ENCODE measurements at regions not wholly inside any gene's neighbourhood (a gene's known extent, or its start where the extent isn't known, plus 50 kb on each side); places are given as distances from the start of the nearest gene placed in this dataset.

- no peak for DNase-seq
Measured at GRCh38 chr6:169339025-169339424, 85.4 kb upstream of the THBS2 start.

DNA sequence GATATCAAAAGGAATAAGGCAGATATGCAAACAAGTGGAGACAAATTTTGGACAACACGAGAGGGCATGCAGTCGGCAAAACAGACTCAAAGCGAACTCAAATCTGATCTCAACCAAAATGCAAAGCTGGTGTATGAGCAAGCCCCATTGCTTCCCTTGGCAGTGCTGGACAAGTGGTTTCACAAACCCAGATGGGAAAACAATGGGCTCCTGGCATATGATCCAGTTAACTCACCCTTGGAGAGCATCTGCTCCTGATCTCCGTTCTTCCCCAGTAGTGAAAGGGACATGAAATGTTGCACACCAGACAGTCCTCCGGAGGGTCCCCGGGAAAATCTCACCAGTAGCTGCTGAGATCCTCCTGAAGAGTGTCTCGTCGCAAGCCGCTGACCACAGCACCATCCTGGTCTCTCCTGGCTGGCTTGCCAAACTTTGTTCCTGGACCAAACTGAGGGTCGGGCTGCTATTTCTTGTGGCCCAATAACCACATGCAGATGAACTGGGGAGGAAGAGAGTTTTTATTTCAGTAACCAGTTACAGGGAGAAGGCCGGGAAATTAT is 84.3 kb upstream of the THBS2 start:
- peak in 2 of 14 donors; percentile 23 to 93 for DNase-seq

DNA sequence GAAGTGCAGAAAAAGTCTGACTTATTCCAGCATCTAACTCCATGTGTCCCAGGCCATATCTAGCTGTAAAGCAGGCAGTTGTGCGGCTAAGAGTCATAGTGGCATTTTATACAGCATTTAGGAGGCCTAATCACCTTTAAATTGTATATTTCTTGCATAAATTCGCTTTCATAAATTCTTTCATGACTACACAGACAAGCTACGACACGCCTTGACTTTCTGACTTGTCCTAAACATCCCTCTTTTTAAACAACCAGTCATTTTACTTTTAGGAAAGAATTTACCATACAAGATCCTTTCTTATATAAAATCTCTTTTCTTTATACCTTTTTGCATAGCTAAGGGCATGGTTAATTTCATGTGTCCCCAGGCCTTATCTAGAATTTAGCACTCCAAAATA is 81.7 kb upstream of the THBS2 start:
- DNase-seq, result no peak

DNA sequence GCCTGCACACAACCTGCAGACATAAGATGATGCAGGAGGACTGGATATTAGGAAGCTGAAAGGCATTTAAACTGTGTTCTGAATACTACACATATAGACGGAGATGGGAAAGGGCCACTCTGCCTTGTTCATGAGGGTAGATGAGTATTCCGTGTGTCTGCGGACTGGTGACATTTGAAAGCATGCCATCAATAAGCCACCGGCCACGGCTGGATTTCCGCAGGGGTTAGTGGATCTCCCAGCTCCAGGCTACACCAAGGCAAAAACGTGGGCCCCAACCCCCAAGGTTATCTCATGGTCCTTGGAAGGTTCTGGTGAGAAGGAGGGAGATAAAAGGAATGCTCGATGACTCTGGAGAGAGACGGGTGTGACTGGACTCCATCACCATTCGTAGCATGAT is 78.6 kb upstream of the THBS2 start:
- no peak for DNase-seq

DNA sequence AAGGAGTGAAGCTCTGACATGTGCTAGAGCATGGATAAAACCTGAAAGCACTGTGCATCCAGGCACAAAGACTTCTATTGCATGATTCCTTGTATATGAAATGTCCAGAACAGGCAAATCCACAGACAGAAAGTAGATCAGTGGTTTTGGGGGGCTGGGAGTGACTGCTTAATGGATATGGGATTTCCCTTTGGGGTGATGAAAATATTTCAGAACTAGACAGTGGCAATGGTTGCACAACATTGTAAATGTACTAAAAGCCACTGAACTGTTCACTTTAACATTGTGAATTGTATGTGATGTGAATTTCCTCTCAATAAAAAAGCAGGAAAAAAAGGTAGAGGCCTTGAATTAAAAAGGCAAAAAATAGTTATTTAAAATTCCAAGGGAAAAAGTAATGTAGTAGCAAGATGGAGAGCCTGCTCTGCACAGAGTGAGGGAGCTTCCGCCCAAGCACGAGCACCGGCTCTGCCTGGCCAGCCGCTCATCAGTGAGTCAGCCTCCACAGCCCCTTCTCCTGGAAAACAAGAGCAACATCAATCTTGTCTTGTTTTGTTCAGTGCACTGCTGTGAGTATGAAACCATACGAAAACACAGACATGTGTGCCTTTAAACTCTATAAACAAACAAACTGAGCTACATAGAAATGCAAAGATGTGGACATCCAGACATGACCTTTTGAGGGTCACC is 74.6 kb upstream of the THBS2 start:
- peak in 1 of 14 donors; percentile 4 for DNase-seq

GRCh38 chr6:169326067-169326799 is 72.6 kb upstream of the THBS2 start:
- DNase-seq, result peak in 5 of 14 donors; percentile 8 to 25 (median 23)

GRCh38 chr6:169324656-169325459 is 71.2 kb upstream of the THBS2 start:
- no peak for DNase-seq

DNA sequence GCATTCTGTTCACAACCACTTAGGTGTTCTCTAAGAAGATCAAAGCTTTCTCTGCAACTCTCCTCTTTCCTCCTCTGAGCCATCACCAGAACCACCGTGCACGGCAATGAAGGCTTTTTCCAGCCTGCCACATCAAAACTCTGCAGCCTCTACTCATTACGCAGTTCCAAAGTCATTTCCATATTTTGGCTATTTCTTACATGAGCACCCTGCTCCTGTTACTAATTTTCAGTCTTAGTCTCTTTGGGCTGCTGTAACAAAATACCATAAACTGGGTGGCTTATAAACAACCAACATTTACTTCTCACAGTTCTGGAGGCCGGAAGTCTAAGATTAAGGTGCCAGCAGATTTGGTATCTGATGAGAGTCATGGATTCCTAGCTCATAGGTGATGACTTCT is 70.4 kb upstream of the THBS2 start:
- DNase-seq, result no peak

DNA sequence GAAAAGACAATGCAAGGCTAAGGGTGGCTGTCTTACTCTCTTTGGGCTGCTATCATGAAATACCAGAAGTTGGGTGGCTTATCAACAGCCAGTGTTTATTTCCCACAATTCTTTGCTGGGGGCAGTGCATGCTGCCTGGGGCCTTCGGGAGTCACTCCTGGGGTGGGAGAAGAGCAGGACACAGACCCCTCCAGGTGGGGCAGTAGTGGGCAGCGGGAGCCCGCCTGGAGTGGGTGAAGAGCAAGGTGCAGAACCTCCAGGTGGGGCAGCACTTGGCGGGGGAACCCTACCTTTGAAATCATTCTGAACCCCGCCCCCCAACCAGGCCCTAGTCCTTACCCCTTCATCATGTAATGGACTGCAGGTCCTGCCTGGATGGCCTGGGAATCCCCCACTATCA is 69.6 kb upstream of the THBS2 start:
- no peak for DNase-seq

DNA sequence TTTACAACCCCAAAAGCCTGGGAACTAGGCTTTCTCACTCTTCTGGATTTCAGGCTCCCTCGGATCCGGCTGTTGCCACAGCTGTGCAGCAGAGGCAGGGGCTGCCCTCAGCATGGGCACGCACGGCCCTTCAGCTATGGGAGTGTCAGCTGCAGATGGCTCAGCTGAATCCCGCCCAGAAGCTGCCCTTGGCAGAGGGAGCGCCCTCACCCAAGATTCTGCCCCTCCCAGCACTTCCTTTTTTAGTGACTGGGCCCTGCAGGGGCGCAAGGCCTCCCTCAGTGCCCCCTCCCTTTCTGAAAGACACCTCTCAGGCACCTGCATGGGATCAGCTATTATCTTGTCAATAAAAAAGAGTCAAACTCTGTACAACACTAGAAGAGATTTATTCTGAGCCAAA is 67.9 kb upstream of the THBS2 start:
- DNase-seq, result no peak

GRCh38 chr6:169320013-169320412 is 66.4 kb upstream of the THBS2 start:
- DNase-seq, result no peak

GRCh38 chr6:169317441-169318202 is 64.0 kb upstream of the THBS2 start:
- no peak for DNase-seq

DNA sequence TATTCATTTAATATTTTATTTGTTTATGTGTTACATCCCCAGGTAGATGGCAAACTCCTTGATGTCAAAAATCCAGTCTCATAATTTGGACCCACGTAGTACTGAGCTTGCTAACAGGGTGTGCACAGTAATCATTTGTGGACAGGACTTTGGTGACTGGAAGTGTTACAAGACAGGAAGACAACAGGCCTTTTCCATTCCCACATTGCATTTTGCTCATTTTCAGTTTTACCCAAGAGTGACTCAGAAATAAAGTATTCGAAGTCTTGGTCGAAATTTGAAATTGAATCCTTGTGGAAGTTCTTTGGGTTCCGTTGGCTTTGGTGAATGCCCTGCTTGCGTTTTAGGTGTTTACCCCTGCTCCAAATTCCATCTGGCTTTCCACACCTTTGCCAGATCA is 63.0 kb upstream of the THBS2 start:
- DNase-seq, result no peak

- DNase-seq, result no peak
Measured at GRCh38 chr6:169315830-169316614, 62.4 kb upstream of the THBS2 start.

DNA sequence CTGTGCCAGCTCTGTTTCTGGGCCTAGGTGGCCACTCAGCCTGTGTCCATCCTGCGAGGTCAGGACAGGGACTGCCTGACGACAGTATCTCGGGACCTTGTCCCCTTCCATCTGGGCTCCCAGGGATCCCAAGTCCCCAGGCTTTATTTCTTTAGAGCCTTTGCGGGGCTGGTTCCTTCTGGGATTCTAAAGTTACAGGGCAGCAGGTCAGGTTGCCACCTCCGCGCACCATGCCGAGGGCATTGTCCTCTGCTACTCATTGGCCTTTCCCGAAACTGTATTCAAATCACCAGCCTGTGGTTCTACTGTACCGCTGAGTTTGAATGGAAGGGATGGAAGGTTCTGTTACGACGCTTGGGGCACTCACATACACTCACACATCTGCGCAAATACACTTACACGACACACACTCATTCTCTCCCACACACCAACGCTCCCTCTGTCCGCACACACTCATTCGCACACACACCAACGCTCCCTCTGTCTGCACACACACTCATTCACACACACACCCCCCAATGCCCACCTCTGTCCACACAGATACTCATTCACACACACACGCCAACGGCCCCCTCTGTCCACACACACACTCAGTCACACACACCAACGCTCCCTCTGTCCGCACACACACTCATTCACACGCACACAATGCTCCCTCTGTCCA is 59.8 kb upstream of the THBS2 start:
- DNase-seq, result no peak

GRCh38 chr6:169312658-169313346 is 59.2 kb upstream of the THBS2 start:
- DNase-seq, result no peak

GRCh38 chr6:169310983-169311382 is 57.3 kb upstream of the THBS2 start:
- no peak for DNase-seq

All from C1 segment of cervical spinal cord (tissue), 14 donors.